ENCODE measurements at regions not wholly inside any gene's neighbourhood (a gene's known extent, or its start where the extent isn't known, plus 50 kb on each side); places are given as distances from the start of the nearest gene placed in this dataset.

GRCh38 chr15:54820098-54820497 lies 376.6 kb downstream of the RSL24D1 start:
- TF ChIP-seq CTCF (IDR thresholded peaks at IDR 0.05): no peak
- no peak for TF ChIP-seq ZFX (IDR thresholded peaks at IDR 0.05; ENCODE audit: borderline replicate concordance)
